Astrocyte (in vitro differentiated cells and primary cell): ENCODE measurements at regions not wholly inside any gene's neighbourhood (a gene's known extent, or its start where the extent isn't known, plus 50 kb on each side); places are given as distances from the start of the nearest gene placed in this dataset.
"Not testable (repeated sequence)": the region's sequence is repeated elsewhere in the genome, so short reads cannot be mapped to it uniquely, and the experiment has no call there.

ENCODE experiments used
- DNase-seq: peaks from one replicate; pipeline ENCODE4 v3.0.0-alpha.2; 2010; ENCODE audit warnings: low read depth
- FAIRE-seq: peaks from 2 replicates; lab custom pipeline; 2011; peaks lifted over from hg19 to GRCh38; lab: Jason Lieb, UNC
- H2AFZ ChIP-seq: 2 replicates; pipeline ENCODE4 v1.6.0; 2012; ENCODE audit warnings: low read depth, low read length, inconsistent platforms
- H3K27ac ChIP-seq: 2 replicates; pipeline ENCODE4 v1.5.1; 2011; ENCODE audit warnings: low read depth, low read length, inconsistent platforms
- H3K27me3 ChIP-seq: 2 replicates; pipeline ENCODE4 v1.6.0; 2011; ENCODE audit warnings: low read length, inconsistent platforms; ENCODE audit not compliant: insufficient read depth
- H3K36me3 ChIP-seq: 2 replicates; pipeline ENCODE4 v1.5.1; 2011; ENCODE audit warnings: low read length, inconsistent platforms; ENCODE audit not compliant: insufficient read depth
- H3K4me1 ChIP-seq: 2 replicates; pipeline ENCODE4 v1.5.1; 2011; ENCODE audit warnings: low read length, inconsistent platforms; ENCODE audit not compliant: insufficient read depth
- H3K4me2 ChIP-seq: 2 replicates; pipeline ENCODE4 v1.6.0; 2012; ENCODE audit warnings: low read length, inconsistent platforms
- H3K4me3 ChIP-seq: 2 replicates; pipeline ENCODE4 v1.5.1; 2011; ENCODE audit warnings: low read depth, mild to moderate bottlenecking, low read length, inconsistent platforms; ENCODE audit not compliant: insufficient read depth
- H3K79me2 ChIP-seq: 2 replicates; pipeline ENCODE4 v1.6.0; 2012; ENCODE audit warnings: mild to moderate bottlenecking, low read length, inconsistent platforms; ENCODE audit not compliant: insufficient read depth
- H3K9ac ChIP-seq: 2 replicates; pipeline ENCODE4 v1.6.0; 2012; ENCODE audit warnings: mild to moderate bottlenecking, low read length, inconsistent platforms
- H3K9me3 ChIP-seq: 2 replicates; pipeline ENCODE4 v1.5.1; 2012; ENCODE audit warnings: low read depth, mild to moderate bottlenecking, low read length, inconsistent platforms; ENCODE audit not compliant: insufficient read depth
- H4K20me1 ChIP-seq: 2 replicates; pipeline ENCODE4 v1.6.0; 2012; ENCODE audit warnings: low read length, inconsistent platforms; ENCODE audit not compliant: insufficient read depth
- H3K27ac Mint-ChIP-seq: one replicate; pipeline ENCODE4 v1.8.0; 2021; ENCODE audit warnings: mild to moderate bottlenecking, mixed read lengths; ENCODE audit not compliant: unreplicated experiment
- H3K27me3 Mint-ChIP-seq: one replicate; pipeline ENCODE4 v1.8.0; 2021; ENCODE audit warnings: low read depth, mixed read lengths; ENCODE audit not compliant: unreplicated experiment
- H3K36me3 Mint-ChIP-seq: one replicate; pipeline ENCODE4 v1.8.0; 2021; ENCODE audit warnings: low read depth, mixed read lengths; ENCODE audit not compliant: unreplicated experiment
- H3K4me1 Mint-ChIP-seq: one replicate; pipeline ENCODE4 v1.8.0; 2021; ENCODE audit warnings: low read depth, mixed read lengths; ENCODE audit not compliant: unreplicated experiment
- H3K4me3 Mint-ChIP-seq: one replicate; pipeline ENCODE4 v1.8.0; 2021; ENCODE audit warnings: mild to moderate bottlenecking, moderate library complexity, mixed read lengths; ENCODE audit not compliant: unreplicated experiment
- H3K9me3 Mint-ChIP-seq: one replicate; pipeline ENCODE4 v1.8.0; 2021; ENCODE audit warnings: mild to moderate bottlenecking, mixed read lengths; ENCODE audit not compliant: unreplicated experiment
- CTCF ChIP-seq: IDR thresholded peaks from 2 replicates; pipeline ENCODE4 v1.5.1; 2011; ENCODE audit warnings: low read depth, mild to moderate bottlenecking, inconsistent platforms, low read length, moderate library complexity; ENCODE audit not compliant: insufficient read depth
- EZH2 ChIP-seq: IDR thresholded peaks from 2 replicates; pipeline ENCODE4 v1.6.1; 2012; ENCODE audit warnings: mild to moderate bottlenecking, low read length, inconsistent platforms; ENCODE audit not compliant: insufficient read depth

- Histone ChIP-seq H4K20me1 (no peaks in the 10 kb centered on the region), H3K4me2 (no peak overlapping the region), H3K79me2 (no peaks in the 10 kb centered on the region), H2AFZ (no peak overlapping the region), H3K4me1 (no peaks in the 10 kb centered on the region), H3K9me3 (no peaks in the 10 kb centered on the region), H3K4me3 (no peak overlapping the region), H3K27ac (no peak overlapping the region), H3K36me3 (no peaks in the 10 kb centered on the region), H3K27me3 (no peaks in the 10 kb centered on the region), H3K9ac (no peak overlapping the region)
- TF ChIP-seq EZH2: no peak
- TF ChIP-seq CTCF: no peak
- no peak for FAIRE-seq
- no peaks in the 10 kb centered on the region for H3K4me1 Mint-ChIP-seq
- H3K27ac Mint-ChIP-seq: no peak overlapping the region
- H3K36me3 Mint-ChIP-seq: no peaks in the 10 kb centered on the region
- no peak for DNase-seq
- no peaks in the 10 kb centered on the region for H3K9me3 Mint-ChIP-seq
- no peak overlapping the region for H3K4me3 Mint-ChIP-seq
- H3K27me3 Mint-ChIP-seq: no peaks in the 10 kb centered on the region
Observed at GRCh38 chr6:66277400-66277799, 570.4 kb upstream of the EYS start.

- H2AFZ ChIP-seq: no peak overlapping the region
- Mint-ChIP-seq H3K9me3 (no peaks in the 10 kb centered on the region), H3K27me3 (no peaks in the 10 kb centered on the region), H3K4me3 (no peak overlapping the region), H3K4me1 (no peaks in the 10 kb centered on the region), H3K27ac (no peak overlapping the region), H3K36me3 (no peaks in the 10 kb centered on the region)
- no peaks in the 10 kb centered on the region for H3K27me3 ChIP-seq
- no peak overlapping the region for H3K4me2 ChIP-seq
- TF ChIP-seq EZH2 (no peak), CTCF (no peak)
- no peak overlapping the region for H3K27ac ChIP-seq
- H3K9me3 ChIP-seq: no peaks in the 10 kb centered on the region
- H3K79me2 ChIP-seq: no peaks in the 10 kb centered on the region
- H3K36me3 ChIP-seq: no peaks in the 10 kb centered on the region
- H4K20me1 ChIP-seq: no peaks in the 10 kb centered on the region
- no peak overlapping the region for H3K9ac ChIP-seq
- no peaks in the 10 kb centered on the region for H3K4me1 ChIP-seq
- DNase-seq (no peak), FAIRE-seq (no peak)
- H3K4me3 ChIP-seq: no peak overlapping the region
Observed at GRCh38 chr6:66265737-66266136, 558.7 kb upstream of the EYS start.

GRCh38 chr6:66264376-66264775, 557.4 kb upstream of the EYS start:
- Histone ChIP-seq H3K4me3 (no peak overlapping the region), H4K20me1 (no peaks in the 10 kb centered on the region), H3K4me1 (no peaks in the 10 kb centered on the region), H3K9ac (no peak overlapping the region), H2AFZ (no peak overlapping the region), H3K79me2 (no peaks in the 10 kb centered on the region), H3K9me3 (peaks cover 6% of the 10 kb centered on the region), H3K4me2 (no peak overlapping the region), H3K27me3 (no peaks in the 10 kb centered on the region), H3K27ac (no peak overlapping the region), H3K36me3 (no peaks in the 10 kb centered on the region)
- TF ChIP-seq CTCF (no peak), EZH2 (no peak)
- DNase-seq (no peak), FAIRE-seq (no peak)
- Mint-ChIP-seq H3K27ac (no peak overlapping the region), H3K4me1 (no peaks in the 10 kb centered on the region), H3K4me3 (no peak overlapping the region), H3K9me3 (no peaks in the 10 kb centered on the region), H3K36me3 (no peaks in the 10 kb centered on the region), H3K27me3 (no peaks in the 10 kb centered on the region)

- H3K4me3 ChIP-seq, H3K79me2 ChIP-seq, H3K27me3 ChIP-seq, H3K27me3 Mint-ChIP-seq, H3K9me3 ChIP-seq, H3K4me2 ChIP-seq, H2AFZ ChIP-seq, DNase-seq, H3K4me3 Mint-ChIP-seq, H3K36me3 Mint-ChIP-seq, FAIRE-seq, H4K20me1 ChIP-seq, H3K9ac ChIP-seq, H3K27ac Mint-ChIP-seq, H3K4me1 Mint-ChIP-seq, H3K36me3 ChIP-seq, H3K9me3 Mint-ChIP-seq, H3K4me1 ChIP-seq, H3K27ac ChIP-seq: not testable (repeated sequence)
Observed at GRCh38 chr6:66258731-66259487, 551.9 kb upstream of the EYS start.
